HG02623 (cell line): ENCODE measurements at regions not wholly inside any gene's neighbourhood (a gene's known extent, or its start where the extent isn't known, plus 50 kb on each side); places are given as distances from the start of the nearest gene placed in this dataset.

Experiments
- ATAC-seq: cut with Tn5 transposase; IDR thresholded peaks from one replicate; pipeline ENCODE4 v1.9.1; 2021; ENCODE audit warnings: moderate library complexity; ENCODE audit not compliant: unreplicated experiment

DNA sequence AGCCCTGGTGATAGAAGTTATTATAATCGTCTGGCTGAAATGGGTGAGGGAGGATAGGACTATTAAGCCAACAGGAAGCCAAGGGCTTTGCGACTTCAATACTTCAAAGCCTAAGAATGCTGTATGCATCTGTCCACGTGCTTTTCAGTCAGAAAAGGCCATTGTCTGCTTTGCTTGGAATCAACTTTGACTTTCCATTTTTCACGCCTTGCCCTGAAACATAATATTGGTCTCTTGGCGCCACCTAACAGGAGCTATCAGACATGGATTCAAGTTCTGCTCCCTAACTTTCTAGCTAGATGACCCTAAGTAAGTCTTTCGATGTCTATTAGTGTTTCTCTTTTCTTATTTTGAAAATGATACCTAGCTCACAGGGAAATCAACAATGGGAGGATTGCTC is 572.6 kb downstream of the TLR4 start:
- no peak for ATAC-seq

DNA sequence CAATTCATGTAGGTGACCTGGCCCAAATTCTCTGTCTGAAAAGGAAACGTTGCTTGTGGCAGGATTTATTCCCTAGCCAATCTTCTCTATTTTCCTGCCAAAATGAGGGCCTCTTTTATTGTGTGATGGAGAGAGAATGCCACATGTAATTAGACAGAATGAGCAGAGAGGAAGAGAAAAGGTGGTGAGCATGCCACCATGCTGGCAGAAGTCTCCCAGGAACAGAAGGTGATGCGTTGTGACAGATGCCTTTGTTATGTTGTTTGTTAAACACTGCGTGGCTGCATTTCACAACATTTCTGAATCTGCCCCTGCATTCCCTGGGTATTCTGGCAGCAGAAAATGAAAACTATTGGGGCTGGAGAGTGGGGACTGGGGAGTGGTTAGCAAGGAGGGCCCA is 577.6 kb downstream of the TLR4 start:
- ATAC-seq = no peak

DNA sequence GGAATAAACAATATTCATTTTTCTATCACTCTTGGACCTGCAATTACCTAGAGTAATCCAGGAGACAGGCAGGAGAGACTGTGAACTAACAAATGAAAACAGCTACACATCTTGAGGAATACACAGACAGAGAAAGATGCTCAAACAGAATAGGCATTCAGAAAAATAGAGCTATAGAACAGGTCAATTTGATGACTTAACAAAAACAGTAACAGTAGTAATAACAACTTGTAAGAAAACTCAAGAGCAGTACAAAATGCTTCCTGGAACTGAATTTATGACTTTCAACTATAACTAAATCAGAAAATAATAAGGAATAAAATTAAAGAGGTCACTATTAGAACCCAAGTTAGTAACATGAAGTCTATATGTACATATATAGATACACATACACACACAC is 579.3 kb downstream of the TLR4 start:
- ATAC-seq = no peak

DNA sequence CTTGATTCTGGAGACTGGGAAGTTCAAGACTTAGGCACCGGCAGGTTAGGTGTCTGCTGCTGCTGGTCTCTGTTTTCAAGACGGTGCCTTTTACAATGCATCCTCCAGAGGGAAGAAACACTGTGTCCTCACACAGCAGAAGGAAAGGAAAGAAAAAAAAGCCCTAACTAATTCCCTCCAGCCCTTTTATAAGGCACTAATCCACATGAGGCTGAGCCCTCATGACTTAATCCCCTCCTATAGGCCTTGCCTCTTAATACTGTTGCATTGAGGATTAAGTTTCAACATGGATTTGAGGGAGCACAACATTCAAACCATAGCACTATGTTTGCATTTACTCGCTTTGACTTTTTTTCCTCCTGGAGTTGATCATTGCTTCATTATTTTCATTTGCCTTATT is 585.9 kb downstream of the TLR4 start:
- ATAC-seq = no peak

DNA sequence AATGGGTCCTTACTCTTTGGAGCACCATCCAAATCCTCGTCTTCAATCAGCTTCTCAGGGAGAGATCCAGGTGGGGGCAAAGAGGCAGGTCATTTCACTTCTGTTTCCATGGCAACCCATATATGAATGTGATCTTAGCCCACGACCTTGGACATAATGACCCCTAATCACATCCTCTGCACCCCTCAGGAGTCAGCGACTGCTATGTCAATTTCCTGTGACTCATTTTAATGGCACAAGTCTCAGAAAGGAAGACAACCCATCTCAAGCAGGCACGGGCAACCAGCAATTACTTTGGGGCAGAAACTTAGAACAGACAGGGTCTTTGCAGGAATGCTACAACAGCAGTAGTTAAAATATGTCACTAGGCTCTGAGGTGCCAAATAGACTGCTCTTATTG is 591.2 kb downstream of the TLR4 start:
- ATAC-seq = no peak

GRCh38 chr9:118302721-118303120 is 598.5 kb downstream of the TLR4 start:
- ATAC-seq = no peak

GRCh38 chr9:118303216-118303615 is 599.0 kb downstream of the TLR4 start:
- ATAC-seq = no peak

DNA sequence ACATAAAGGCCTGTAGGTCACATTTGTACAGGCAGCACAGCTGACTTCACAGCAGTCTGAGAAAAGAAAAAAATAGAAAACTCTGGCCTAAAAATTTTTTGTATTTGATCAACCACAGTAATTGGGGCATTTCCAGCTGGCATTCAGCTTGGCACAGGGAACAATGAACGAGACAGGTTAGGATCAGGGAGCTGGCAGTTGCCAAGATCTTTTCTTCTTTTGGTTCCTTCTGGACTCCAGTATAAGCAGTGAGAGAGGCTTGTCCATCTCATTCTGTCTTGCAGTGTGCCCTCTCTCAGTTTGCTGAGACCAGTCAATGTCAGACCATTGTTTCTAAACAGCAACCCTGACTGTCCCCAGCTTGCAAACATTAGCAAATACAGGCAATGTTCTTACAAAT is 601.1 kb downstream of the TLR4 start:
- ATAC-seq = no peak

DNA sequence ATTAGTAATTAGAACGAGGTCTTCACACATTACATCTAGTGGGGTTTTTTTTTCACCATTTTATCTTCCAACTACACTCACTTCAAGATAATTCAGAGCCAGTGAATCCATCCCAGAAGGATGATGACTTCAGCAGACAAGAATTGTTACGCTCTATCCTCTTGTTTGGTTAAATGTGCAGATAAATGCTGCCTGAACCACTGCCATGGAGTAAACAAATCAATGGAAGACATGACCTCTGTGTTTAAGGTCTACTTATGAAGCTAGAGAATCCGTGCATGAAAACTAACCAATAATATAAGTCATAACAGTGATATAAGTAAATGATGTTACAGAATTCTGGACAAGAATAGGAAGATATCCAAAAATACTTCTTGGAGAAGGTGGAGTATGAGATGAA is 602.6 kb downstream of the TLR4 start:
- ATAC-seq = no peak

DNA sequence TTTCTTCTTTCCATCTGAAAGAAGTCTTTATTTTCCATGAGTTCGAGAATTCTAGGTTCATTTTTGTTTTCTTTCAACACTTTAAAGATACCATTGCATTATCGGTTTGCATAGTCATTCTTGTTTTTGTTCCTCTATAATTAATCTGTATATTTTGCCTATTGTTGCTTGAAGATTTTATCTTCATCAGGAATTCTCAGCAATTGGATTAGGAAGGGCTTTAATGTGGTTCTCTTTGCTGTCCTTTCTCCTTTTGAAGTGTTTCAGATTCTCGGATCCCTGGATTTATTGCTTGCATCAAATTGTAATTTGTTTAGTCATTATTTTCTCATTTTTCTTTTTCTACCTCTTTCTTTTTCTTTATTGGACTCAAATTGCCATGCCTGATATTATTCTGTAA is 609.8 kb downstream of the TLR4 start:
- no peak for ATAC-seq

DNA sequence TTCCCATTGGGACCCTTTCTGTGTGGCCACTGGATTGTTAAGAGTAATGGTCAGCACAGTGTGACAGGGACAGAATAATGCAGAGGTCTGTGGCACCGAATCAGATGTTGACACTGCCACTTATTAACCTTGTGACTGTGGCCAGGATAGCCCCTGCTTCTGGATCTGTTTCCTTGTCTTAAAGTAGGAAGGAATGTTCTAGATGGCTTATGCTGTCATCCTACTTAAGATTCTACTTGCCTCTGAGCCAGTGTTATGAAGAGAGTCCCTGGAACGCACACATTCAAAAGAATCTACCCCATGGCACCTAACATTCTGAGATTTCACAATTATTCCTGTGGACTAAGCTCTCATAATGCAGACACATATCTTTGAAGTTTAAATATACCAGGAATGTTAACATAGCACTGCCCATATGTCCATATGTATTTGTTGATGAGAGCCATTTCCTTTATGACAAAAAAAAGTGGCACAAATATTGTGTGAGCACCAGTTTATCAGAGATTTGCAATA is 612.7 kb downstream of the TLR4 start:
- ATAC-seq = no peak

DNA sequence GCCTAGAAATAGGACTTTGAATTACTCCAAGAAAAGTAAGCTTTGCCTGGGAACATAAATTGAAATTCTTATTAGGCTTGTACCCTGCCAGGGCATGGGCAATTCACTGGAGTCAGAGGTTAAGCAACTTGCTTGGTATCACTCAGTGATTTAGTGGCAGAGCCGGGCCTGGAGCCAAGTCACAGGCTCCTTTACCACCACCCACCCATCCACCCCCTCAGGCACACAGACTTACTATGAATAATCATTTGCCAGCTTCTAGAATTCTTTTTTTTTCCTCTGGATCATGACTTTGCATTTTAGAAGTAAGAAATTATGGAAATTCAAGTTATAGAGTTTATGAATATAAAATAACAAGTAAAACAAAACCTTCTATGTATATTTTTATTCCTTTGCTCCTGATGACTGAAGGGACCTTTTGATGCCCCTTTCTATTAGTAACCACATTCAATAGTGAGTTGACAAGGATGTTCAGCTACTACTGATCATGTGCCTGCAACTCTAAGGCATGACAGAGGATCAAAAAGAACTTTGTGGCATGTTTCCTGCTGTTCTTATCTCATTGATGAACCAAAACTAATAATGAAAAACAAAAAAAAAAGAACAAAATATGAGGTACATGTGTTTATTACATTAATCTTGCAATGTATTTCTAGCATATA is 614.7 kb downstream of the TLR4 start:
- ATAC-seq = no peak

DNA sequence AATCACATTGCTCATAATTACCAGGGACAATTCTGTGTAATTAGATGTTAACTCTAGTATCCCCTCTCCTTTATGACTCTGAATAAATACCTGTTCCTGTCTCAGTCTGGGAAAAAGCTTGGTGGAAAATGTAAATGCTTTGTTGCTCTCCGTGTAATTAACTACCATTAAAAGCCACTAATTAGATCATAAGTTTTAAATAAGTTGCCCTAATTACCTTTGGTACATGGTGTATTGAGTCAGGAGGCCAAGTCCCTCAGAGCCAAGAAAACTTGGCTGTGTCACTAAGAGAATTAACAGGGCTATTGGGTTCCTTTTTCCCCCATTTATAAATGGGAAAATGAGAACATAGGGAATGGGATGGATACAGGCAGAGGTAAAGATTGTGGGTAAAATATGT is 617.6 kb downstream of the TLR4 start:
- no peak for ATAC-seq

GRCh38 chr9:118324706-118325105 is 620.5 kb downstream of the TLR4 start:
- ATAC-seq = no peak

GRCh38 chr9:118325757-118326156 is 621.6 kb downstream of the TLR4 start:
- no peak for ATAC-seq

GRCh38 chr9:118326326-118326725 is 622.1 kb downstream of the TLR4 start:
- ATAC-seq = no peak

GRCh38 chr9:118330191-118330986 is 626.2 kb downstream of the TLR4 start:
- no peak for ATAC-seq

DNA sequence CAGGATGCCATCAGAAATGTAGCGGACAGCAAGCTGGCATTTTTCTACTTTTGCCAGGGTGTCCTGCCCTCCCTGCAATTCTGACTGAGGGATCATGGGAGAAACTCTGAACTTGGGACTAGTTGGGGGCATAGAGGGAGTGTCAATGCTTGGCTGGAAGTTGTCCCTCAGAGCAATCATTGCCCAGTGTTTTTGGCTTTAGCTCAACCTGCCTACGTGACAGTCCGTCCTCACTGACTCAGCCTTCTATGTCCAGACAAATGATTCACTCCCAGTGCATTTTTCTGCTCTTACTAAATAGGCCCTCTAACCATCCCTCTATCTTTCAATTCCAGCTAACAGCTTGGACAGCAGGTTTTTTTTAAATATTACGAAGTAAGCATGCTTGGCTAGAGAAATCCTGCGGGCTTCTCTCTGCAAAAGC is 627.4 kb downstream of the TLR4 start:
- ATAC-seq = no peak

GRCh38 chr9:118336250-118336942 is 632.2 kb downstream of the TLR4 start:
- no peak for ATAC-seq

DNA sequence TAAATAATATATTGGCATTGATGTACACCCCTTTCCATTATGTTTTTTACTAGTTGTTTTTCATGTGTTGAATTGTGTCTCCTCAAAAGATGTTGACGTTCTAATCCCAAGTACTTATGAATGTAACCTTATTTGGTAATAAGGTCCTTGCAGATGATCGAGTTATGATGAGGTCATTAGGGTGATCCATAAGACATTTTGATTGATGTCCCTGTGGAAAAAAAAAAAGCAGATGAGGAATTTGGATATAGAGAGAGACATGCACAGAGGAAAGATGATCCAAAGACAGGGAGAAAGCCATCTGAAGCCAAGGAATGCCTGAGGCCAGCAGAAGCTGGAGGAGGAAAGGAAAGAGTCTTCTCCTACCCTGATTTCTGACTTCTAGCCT is 632.7 kb downstream of the TLR4 start:
- no peak for ATAC-seq

DNA sequence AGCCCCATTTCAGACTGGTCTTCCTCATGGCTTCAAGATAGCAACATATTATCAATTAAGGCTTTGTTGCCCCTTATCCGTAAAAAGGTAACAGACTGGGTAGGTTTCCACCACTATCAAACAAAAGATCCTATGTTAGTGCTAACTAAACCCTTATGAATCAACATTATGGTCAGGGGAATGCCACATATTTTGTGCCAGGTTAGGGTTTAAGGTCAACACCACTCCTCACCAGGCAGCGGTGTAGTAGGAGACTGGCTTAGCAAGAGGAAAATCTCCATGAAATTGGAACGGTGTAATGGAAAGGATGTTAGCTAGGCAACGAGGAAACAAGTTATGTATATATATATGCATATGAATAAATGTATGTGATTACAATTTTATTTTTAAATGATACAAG is 655.8 kb downstream of the TLR4 start:
- ATAC-seq = no peak

- ATAC-seq = no peak
Observed at GRCh38 chr9:118362123-118362522, 657.9 kb downstream of the TLR4 start.
